Stimulated activated CD4-positive, alpha-beta T cell treated with anti-CD3 and anti-CD28 coated beads, TNF-alpha, amount 100 ng/mL, for 1 hour (primary cell): ENCODE measurements at regions not wholly inside any gene's neighbourhood (a gene's known extent, or its start where the extent isn't known, plus 50 kb on each side); places are given as distances from the start of the nearest gene placed in this dataset.

Experiments used
- DNase-seq, 3 donors: peaks; one replicate each; pipeline ENCODE4 v3.0.0-alpha.2; 2020; ENCODE audit warnings: low read depth in 3 of 3, low spot score in 1 of 3

DNA sequence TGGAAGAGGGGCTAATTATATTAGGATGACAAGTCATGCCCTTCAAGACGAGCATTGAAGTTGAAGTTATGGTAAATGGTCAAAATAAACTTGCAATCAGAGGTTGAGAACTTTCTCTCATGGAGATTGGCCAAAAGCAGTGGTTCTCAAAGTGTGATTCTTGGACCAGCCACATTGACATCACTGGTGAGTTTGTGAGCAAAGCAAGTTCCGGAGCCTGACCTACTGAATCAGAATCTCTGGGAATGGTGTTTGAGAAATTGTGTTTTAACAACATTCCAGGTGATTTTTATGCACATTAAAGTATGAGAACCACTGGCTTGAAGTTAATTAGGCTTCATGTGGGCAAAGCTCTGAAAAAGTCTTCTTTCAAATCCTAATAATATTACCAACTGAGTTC, 403.5 kb downstream of the ZSWIM6 start:
- no peak for DNase-seq

DNA sequence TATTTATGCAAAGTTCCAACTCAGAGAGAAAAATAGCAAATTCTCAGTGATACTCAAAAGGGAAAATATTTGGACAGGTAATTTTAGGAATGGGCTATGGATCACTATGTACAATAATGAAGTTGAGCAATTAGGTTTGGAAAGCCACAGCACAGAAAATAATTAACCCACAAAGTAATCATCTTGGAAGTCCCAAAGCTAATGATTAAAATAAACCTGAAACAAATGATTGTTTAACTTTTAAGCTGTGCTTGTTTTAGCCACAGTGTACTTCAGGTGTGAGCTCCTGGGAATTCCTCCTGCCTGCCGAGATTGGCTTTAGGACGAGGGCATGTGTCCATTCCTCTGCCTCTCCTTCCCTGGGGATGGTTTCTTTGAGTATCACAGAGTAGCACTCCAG, 403.9 kb downstream of the ZSWIM6 start:
- no peak for DNase-seq

DNA sequence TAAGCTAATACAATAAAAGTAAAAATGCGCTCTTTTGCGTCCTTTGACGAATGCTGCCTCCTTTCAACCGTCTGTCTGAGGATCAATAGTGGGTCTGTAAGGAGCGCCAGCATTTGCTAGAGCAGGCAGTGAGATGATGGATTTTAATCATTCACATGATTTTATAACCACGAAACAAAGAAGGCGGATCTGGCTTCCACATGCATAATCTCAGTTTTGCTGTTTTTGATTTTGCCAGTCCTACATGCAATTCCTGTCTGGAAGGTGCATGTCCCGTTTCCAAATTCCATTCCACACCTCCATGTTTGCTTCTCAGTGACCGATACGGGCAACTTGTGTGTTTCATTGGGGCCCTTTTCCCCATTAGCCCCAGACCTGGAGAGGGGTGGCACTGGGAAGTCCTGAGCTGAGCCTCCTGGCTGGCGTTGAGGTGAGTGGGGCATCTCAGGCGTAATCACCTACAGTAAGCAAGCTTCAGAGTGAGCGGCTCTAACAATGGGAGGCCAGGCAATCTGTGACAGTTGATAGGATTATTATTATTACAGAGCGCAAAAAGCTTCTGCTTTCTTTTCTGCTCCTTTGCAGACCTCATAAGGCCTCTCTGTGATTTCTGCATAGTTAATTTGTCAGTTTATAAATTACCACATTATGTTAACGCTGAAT, 405.4 kb downstream of the ZSWIM6 start:
- DNase-seq: no peak

DNA sequence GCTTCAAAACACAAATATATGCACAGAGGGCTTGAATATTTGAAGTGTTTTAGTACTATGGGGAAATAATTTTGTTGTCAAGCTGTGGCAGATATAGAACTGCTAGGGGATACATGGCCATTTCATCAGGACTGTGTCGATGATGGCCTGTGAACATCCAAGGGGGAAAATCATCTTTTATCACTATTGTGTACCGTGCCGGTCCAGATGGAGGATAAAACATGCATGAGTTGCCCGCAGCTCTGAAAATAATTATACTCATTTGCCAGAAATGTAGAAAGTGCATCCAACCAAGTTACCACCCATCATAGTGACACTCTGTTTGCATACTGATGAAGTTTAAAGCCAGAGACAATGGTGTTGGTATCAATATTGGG, 405.9 kb downstream of the ZSWIM6 start:
- no peak for DNase-seq

DNA sequence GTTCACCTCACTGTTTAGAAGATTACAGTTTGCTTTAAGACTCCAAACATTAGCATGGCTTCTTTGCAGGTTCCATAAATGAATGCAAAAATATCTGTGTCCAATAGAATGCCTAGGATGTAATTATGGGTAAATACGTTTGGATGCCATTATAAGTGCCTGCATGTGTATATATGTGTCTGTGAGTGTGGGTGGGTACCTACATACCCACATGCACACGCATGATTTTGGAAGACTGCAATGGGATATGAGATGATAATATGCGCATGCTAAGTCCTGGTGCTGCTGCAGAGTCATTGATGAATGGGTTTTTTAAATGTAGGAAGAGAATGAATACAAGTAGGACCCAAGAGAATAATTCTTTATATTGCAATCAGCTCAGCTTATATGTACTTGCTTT, 406.4 kb downstream of the ZSWIM6 start:
- no peak for DNase-seq

DNA sequence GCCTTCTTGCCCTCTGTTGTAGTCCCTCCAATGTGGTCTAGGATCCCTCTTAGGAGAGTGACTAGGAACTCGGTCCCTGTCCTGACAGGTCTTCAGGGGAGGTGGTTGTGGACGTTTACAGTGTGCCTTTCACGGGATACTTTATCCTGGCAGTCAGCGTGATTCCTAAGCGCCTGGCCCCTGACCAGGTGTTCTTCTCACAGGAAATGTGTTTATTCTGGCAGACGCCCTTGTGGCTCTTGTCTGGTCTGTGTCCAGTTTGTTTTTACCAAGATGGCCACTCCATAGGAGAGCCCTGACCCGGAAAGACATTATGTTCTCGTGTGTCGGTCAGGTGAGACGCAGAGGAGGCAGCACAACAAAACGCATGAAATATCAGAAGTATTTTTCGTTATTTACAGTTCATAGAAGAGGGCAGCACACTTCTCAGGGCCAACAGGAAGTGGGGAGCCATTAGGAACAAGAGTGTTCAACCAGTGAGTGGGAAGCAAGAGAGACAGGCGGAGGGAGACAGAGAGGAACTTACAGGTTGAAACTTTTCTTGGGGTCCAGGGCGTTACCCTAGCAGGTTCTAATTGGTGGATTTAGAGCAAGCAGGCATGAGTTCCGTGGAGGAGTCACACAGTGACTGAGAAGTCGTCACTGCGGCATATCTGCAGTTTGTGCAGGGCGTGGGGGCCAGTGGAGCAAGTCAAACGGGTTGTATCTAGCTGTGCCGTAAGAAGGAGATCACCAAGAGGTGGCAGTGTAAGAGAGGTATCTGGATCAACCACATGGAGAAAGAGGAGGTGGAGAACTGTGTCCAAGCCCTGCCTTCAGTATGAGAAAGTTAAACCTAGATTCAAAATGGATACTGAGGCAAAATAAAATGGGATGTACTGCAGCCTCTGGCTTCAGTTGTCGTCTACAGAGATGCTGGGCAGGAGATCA, 412.9 kb downstream of the ZSWIM6 start:
- no peak for DNase-seq

DNA sequence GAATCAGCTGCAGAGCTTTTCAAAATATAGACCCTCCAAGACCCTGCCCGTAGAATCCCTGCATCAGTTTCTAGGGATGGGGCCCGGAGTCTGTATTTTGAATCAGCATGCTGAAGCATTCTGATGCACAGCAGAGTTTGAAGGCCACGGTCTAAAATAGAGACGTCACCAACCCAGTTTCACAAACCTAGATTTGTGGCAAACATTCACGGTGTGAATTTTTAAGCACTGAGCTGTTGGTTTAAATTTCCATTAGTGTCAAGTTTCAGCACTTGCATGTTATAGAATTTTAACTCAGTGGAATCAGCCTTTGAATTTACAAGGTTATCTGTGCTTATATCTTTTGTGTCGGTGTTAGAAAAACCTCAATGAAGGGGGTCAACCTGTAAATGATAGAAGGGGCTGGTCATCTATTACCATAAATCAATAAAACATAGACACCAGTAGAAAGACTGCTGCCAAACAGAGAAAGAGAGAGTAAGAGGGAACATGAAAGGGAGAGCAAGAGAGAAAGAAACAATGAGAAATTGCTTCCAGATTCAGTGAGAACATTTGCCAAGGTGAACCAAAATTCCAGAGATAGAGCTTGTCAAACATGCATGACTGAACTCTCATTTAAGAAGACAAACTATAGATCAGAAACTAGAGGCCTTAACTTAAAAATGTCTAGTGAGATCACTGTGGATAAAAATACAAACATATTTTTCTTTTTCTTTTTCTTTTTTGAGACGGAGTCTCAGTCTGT, 414.9 kb downstream of the ZSWIM6 start:
- no peak for DNase-seq

DNA sequence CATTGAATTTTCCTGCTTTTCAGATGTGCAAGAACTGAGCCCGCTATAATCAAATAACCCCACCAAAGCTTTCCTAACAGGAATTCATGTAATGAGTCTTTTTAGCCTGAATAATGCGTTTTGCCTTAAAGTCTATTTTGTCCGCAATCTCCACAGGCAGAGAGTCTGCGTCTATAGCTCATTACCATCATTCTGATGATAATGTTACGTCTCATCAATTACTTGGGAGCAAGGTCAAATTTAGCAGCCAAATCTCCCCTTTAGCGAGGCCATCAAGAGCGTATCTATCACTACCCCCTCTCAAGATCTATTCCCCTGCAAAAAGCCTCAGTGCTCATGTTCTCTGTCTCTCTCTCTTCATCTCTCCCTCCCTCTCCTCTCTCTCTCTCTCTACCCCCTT, 416.1 kb downstream of the ZSWIM6 start:
- no peak for DNase-seq

DNA sequence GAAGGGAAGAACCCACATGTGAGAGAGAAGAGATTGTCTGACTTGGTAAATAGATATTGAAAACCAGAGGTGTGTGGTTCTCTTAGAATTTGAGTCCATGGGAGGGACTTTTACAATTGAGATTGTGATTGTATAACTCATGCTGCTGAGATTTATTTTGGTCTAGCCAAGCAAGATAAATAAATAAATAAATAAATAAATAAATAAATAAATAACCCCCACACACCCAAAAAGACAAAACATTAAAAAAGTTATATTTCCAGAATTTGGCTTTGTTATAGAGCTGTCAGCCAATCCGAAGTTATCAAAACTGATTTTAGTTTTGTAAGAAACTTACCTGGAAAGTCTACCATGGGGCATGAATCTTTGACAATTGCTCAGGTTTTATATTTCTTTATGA, 416.6 kb downstream of the ZSWIM6 start:
- no peak for DNase-seq

DNA sequence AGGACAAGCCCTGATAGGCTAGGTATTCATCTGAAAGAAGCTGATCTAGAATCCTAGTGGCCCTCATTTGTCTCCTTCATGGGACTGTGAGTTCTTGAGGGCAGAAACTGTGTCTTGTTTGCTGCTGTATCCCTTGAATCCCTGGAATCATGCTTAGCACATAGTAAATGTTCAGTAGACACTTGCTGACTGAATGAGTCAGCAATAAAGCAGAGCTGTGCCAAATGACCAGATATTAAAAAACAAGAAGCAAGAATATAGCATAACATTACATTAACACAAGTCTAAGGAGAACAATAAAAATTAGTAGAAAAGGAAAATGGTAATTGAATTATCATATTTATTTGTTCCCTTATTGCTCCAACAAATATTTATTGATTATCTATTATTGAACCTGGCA, 420.5 kb downstream of the ZSWIM6 start:
- DNase-seq: no peak

DNA sequence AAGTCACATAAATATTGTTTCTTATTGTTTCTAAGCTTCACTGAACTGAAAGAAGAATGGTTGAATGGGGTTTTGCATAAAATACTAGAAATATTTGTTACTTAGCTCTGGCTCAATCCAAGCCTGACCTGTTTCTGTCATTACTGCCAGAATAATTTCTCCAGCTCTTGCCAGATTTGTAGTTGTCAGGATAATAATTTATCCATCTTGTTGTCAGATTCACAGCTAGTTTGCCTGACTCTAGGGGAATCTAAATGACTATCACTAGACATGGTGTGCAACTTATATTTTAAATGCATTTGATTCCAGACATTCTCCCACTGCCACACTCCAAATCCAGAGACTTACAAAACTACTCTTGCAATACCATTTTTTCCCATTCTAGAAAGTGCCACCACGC, 422.7 kb downstream of the ZSWIM6 start:
- DNase-seq: no peak

DNA sequence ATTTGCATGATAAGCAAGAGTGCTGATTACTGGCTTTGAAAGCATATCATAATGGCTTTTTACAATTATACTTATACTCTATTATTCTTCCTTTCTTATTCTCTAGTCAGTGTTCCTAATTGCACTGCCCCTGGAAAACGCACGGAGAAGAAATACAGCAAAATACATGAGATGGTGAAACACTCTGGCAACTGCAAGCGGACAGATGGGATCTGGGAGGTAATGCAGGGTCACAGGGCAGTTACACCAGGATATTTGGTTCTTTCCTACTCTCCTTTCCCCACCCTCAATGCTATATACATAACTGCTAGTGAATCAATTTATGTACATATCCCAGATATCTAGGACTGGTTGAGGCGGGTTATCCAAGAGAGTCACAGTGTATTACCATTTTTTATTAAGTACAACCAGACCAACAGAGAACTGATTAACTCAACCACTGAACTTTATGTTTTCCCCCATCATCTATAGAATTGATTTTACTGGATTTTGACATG, 423.7 kb downstream of the ZSWIM6 start:
- DNase-seq: no peak

DNA sequence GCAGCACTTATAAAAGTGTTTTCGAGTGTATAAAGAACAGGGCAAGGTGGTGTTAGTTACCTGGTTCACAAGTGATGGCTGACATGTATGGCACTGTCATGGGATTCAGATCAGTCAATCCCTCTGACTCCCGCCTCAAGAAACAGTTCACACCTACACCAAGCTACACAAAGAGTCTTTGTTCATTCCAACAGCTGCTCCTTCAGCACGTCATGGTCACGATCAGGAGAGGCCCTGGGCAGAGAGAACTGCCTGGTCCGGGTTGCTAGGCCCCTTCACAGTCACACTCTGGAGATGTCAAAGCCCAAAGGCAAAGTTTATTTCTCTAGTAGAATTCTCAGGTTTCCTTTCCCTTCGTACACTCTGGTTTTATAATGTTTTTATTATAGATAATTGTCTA, 426.7 kb downstream of the ZSWIM6 start:
- no peak for DNase-seq

DNA sequence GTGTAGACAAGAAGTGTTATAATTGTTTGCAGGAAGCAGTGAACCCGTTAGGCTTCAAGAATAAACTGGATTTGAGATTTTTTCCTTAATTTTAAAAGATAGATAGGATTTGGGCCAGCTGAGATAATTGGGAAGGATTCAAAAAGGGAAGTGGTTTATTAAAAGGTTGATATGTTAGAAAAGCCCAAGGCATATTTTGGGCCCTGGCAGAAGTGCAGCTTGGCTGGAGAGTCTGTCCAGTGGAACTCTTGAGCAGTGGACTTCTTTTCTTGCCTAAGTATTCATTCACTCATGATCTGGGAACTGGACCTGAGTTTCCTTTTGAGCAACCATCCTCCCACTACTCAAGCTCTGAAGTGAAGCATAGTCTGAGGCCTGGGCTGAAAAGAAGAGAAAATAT, 433.4 kb downstream of the ZSWIM6 start:
- no peak for DNase-seq

DNA sequence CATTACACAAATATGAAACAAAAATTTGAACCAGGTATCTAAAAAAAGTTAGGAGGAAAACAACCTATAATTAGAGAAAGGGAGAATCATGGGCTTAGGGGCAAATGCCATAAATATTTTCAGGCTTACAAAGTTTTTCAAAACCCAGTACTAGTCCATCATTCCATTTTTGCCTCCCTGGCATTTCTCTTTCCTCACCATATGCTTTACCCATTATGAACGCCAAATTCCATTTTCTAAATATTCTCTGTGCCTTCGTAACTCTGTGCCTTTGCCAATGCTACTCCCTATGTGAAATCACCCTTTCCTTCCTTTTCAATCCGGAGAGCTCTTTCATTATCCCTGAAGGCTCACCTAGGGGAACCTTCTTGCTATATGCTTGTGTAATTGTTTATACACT, 434.1 kb downstream of the ZSWIM6 start:
- DNase-seq: no peak

DNA sequence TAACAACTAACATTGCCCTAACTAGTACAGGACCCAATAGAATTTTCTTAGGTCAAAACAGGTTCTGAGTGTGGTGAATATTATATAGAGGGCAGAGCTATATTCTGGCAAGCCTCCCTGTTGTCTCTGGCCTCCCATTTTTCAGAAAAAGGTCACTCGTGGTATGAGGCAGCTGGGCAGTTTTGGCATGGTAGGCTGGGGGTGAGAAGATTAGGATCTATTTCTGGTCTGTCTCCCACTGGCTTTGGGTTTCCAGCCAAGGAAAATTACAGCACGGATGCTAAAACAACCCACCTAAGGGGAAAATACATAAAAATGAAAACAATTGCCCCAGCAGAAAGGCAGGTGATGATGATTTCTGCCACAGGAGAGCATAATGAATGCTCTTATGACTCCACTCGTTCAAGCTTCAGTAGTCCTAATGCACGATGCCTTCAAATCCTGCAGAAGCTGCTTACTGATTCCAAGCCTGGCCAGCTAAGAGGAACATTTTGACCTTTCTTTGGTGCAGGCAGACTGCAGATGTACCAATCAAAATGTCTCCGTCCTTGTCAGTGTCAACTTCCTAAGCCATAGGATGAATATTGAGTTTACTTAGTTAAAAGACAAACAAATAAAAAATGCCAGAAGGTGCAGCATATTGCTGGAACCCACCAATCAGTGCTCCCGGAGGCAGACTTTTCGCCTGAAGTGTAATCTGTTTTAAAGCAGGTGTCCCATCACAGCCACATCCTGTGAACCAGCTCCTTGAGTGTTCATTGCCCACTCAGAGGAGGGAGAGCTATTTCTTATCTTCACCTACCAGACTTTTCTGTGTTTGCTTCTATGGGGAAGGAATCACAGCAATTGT, 435.4 kb downstream of the ZSWIM6 start:
- no peak for DNase-seq

DNA sequence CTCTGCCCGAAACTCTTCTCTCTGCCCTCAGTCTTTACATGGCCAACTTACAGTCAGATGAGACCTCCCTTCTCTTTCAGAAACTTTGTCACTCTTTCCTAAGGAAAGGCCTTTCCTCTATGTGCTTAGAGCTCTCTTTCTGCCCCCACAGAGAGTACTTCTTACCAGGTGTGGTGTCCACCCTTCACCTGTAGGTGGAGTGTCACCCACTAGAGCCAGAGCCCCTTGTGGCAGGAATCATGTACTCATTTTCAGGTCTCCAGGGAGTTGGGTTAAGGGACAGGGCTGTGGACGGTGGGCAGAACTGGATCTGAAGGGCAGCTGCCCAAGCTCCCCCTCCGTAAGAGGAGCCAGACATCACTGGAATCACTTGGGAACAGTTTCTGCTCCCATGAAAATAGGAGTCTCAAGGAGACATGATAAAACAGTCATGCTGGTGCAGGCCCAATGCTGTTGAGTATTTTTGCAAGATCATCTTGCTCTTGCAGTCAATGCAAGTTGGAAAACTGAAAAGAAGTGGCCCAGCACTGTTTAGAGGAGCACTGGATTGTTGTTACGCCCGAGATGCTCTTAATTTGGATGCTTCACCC, 436.7 kb downstream of the ZSWIM6 start:
- no peak for DNase-seq

DNA sequence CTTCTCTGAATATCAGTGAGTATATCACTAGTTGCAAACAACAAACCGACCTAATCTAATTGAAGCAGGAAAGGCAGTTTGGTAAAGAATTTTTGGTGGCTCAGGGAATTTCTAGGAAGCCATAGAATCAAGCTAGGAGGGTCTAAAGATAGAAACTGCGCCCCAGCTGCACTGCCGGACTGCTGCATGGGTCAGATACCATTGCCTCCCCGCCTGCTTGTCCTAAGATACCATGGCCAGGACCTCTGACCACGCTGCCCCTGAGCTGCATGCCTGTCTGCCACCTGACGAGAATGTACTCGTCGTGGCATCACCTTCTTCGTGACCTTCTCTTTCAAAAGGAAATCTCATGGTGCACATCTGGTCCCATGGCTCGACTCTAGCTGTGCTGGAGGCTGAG, 439.0 kb downstream of the ZSWIM6 start:
- DNase-seq: no peak

DNA sequence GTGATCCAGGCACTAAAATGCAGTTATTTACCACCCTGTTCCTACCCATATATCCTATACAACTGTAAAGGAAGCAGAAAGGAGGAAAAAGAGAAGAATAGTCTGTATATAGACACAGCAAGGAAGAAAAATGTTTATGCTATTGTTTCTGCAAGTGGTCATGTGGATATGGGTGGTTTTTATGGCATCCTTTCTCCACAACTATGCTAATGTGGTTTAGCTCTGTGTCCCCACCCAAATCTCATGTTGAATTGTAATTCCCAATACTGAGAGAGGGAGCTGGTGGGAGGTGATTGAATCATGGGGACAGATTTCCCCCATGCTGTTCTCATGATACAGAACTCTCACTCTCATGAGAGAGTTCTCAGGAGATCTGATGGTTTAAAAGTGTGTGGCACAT, 439.8 kb downstream of the ZSWIM6 start:
- no peak for DNase-seq

DNA sequence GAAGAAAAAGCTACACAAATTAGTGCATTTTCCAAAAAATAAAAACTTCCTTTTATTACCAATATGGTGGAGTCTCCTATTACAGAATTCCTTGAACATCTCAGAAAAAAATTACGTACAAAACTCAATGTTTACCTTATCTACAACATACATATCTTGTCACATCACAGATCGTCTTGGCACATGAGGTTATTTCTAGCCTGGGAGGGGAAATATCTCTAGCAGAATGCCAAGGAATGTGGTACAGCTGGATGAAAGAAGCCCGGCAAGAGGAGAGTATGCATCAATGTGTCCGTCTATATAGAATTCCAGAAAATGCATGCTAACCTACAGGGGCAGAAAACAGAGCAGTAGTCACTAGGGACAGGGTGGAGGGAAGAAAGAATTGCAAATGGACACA, 443.8 kb downstream of the ZSWIM6 start:
- no peak for DNase-seq

DNA sequence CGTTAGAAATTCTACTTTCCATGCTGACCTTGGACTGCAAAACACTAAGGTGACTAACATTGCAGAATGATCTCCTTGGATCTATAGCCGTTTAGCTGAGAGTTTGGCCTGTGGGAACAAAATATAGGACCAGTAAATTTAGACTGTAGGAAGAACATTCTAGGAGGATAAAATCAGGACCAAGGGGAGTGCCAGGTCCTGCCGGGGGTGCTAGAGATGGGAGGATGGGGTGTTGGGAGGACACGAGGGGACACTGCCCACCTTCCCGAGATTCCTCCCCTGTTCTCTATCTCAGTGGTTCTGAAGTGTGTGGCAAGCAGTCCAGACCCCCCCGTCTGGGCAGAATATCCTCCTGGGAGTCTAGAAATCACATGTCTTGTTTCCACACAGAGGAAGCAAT, 445.2 kb downstream of the ZSWIM6 start:
- DNase-seq: no peak
